GM23338 (cell line): ENCODE measurements at regions not wholly inside any gene's neighbourhood (a gene's known extent, or its start where the extent isn't known, plus 50 kb on each side); places are given as distances from the start of the nearest gene placed in this dataset.

ENCODE experiments used
- ATAC-seq: fragments of 200-7000 bp; cut with Tn5 transposase; 3 replicates; pipeline ENCODE4 v1.9.1; 2020
- DNase-seq: peaks from one replicate; pipeline ENCODE4 v3.0.0-alpha.2; 2015; ENCODE audit warnings: low spot score
- H2AFZ ChIP-seq: fragments of 200-600 bp; sonication (generic); 2 replicates; pipeline ENCODE4 v1.8.0; 2016; ENCODE audit warnings: antibody characterized with exemption, mild to moderate bottlenecking, moderate library complexity
- H3F3A ChIP-seq: fragments of 200-600 bp; sonication (generic); replicated peaks from 2 replicates; pipeline ENCODE4 v1.8.0; 2017; ENCODE audit warnings: antibody characterized with exemption, mixed run types, low read depth
- H3K27ac ChIP-seq: fragments of 200-600 bp; sonication (generic); 2 replicates; pipeline ENCODE4 v1.6.1; 2016; ENCODE audit warnings: low read depth
- H3K27me3 ChIP-seq: fragments of 200-600 bp; sonication (generic); 2 replicates; pipeline ENCODE4 v1.8.0; 2016; ENCODE audit warnings: mild to moderate bottlenecking, mixed run types, moderate library complexity; ENCODE audit not compliant: insufficient read depth
- H3K36me3 ChIP-seq: fragments of 200-600 bp; sonication (generic); 2 replicates; pipeline ENCODE4 v1.8.0; 2016; ENCODE audit warnings: mild to moderate bottlenecking; ENCODE audit not compliant: insufficient read depth
- H3K4me1 ChIP-seq: fragments of 200-600 bp; sonication (generic); 2 replicates; pipeline ENCODE4 v1.8.0; 2016; ENCODE audit warnings: mild to moderate bottlenecking, moderate library complexity; ENCODE audit not compliant: insufficient read depth
- H3K4me2 ChIP-seq: fragments of 200-600 bp; sonication (generic); 2 replicates; pipeline ENCODE4 v1.7.1; 2017; ENCODE audit warnings: mixed run types
- H3K4me3 ChIP-seq: fragments of 200-600 bp; sonication (generic); 2 replicates; pipeline ENCODE4 v1.6.1; 2016; ENCODE audit warnings: mixed run types
- H3K79me2 ChIP-seq: fragments of 200-600 bp; sonication (generic); replicated peaks from 2 replicates; pipeline ENCODE4 v1.8.0; 2017; ENCODE audit warnings: mild to moderate bottlenecking; ENCODE audit not compliant: insufficient read depth
- H3K9me2 ChIP-seq: fragments of 200-600 bp; sonication (generic); 2 replicates; pipeline ENCODE4 v1.8.0; 2017; ENCODE audit not compliant: insufficient read depth
- H4K20me1 ChIP-seq: fragments of 200-600 bp; sonication (generic); replicated peaks from 2 replicates; pipeline ENCODE4 v1.8.0; 2017; ENCODE audit warnings: mild to moderate bottlenecking; ENCODE audit not compliant: insufficient read depth
- H3K27ac Mint-ChIP-seq: 2 replicates; pipeline ENCODE4 v1.8.0; 2020; ENCODE audit warnings: inconsistent platforms, mild to moderate bottlenecking, moderate library complexity, mixed read lengths
- H3K27me3 Mint-ChIP-seq: 3 replicates; pipeline ENCODE4 v1.8.0; 2022; ENCODE audit warnings: low read depth, mild to moderate bottlenecking, moderate library complexity, mixed read lengths, inconsistent platforms; ENCODE audit not compliant: insufficient read depth, poor library complexity
- H3K36me3 Mint-ChIP-seq: 3 replicates; pipeline ENCODE4 v1.8.0; 2021; ENCODE audit warnings: low read depth, mild to moderate bottlenecking, inconsistent platforms, moderate library complexity, mixed read lengths
- H3K4me1 Mint-ChIP-seq: 3 replicates; pipeline ENCODE4 v1.8.0; 2020; ENCODE audit warnings: mild to moderate bottlenecking, inconsistent platforms, mixed read lengths
- H3K4me3 Mint-ChIP-seq: 3 replicates; pipeline ENCODE4 v1.8.0; 2021; ENCODE audit warnings: moderate library complexity, mild to moderate bottlenecking, inconsistent platforms, mixed read lengths
- H3K9me3 Mint-ChIP-seq: 3 replicates; pipeline ENCODE4 v1.8.0; 2020; ENCODE audit warnings: moderate library complexity, mild to moderate bottlenecking, inconsistent platforms, mixed read lengths
- CREB1 ChIP-seq: fragments of 250-450 bp; sonication (Bioruptor Pico); IDR thresholded peaks from 2 replicates; pipeline ENCODE4 v1.5.0; 2020; ENCODE audit warnings: low read depth, mild to moderate bottlenecking, moderate library complexity
- CTCF ChIP-seq, 2 experiments: fragments of 200-600 bp in 1 of 2; sonication (generic) in 1 of 2; conservative IDR thresholded peaks; 2 replicates each; pipeline versions ENCODE4 v1.5.1 to v1.6.1; 2016 to 2017; ENCODE audit warnings: antibody characterized with exemption in 2 of 2, low read depth in 2 of 2, mild to moderate bottlenecking in 2 of 2, moderate library complexity in 1 of 2
- ETS1 ChIP-seq: IDR thresholded peaks from 2 replicates; pipeline ENCODE4 v1.6.1; 2016; ENCODE audit warnings: antibody characterized with exemption
- EZH2 ChIP-seq: fragments of 200-600 bp; sonication (generic); IDR thresholded peaks from one replicate; pipeline ENCODE4 v1.8.0; 2017; ENCODE audit warnings: antibody characterized with exemption, mild to moderate bottlenecking, low read depth; ENCODE audit not compliant: unreplicated experiment
- EZH2phosphoT487 ChIP-seq: fragments of 200-600 bp; sonication (generic); IDR thresholded peaks from one replicate; pipeline ENCODE4 v1.8.1; 2018; ENCODE audit warnings: antibody characterized with exemption; ENCODE audit not compliant: unreplicated experiment
- POLR2AphosphoS5 ChIP-seq: IDR thresholded peaks from 2 replicates; pipeline ENCODE4 v1.6.1; 2016; ENCODE audit warnings: antibody characterized with exemption, low read depth
- REST ChIP-seq: IDR thresholded peaks from one replicate; pipeline ENCODE4 v1.6.1; 2018; ENCODE audit warnings: antibody characterized with exemption; ENCODE audit not compliant: unreplicated experiment
- STAT1 ChIP-seq: IDR thresholded peaks from one replicate; pipeline ENCODE4 v1.6.1; 2016; ENCODE audit warnings: antibody characterized with exemption; ENCODE audit not compliant: unreplicated experiment
- ZNF114 ChIP-seq: fragments of 250-450 bp; sonication (Bioruptor Pico); IDR thresholded peaks from 2 replicates; pipeline ENCODE4 v1.5.0; 2020; ENCODE audit warnings: mild to moderate bottlenecking, moderate library complexity
- ZNF331 ChIP-seq: fragments of 250-450 bp; sonication (Bioruptor Pico); IDR thresholded peaks from 2 replicates; pipeline ENCODE4 v1.5.0; 2020; ENCODE audit warnings: low read depth, mild to moderate bottlenecking, moderate library complexity

DNA sequence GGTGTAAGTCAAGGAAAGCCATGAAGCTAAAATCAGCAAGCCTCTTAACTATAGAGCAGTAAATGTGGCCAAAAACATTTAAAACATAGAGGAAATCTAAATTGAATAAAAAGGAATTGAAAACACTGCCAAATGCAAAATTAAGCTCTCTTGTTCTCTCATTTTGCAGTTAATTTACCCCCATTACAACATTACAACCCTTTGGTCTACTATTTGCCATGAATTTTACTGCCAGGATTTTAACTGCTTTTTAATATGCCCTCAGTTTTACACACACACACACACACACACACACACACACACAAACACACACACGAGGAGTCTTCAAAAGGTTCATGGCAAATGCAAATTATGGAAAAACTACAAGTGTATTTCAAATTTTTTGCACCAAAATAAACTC, 91.4 kb upstream of the ACO1 start:
- TF ChIP-seq STAT1, result no peak
- no peak for TF ChIP-seq POLR2AphosphoS5
- no peak for TF ChIP-seq ZNF114 (CRISPR knock-in tag)
- no peak for TF ChIP-seq EZH2phosphoT487
- no peak for TF ChIP-seq REST
- no peak for TF ChIP-seq ETS1
- no peak for TF ChIP-seq CREB1 (CRISPR knock-in tag)
- TF ChIP-seq EZH2, result no peak
- DNase-seq, result no peak
- H3K27ac Mint-ChIP-seq, result no peak overlapping the region
- Histone ChIP-seq H3F3A (no peaks in the 10 kb centered on the region), H3K4me2 (no peak overlapping the region), H3K27me3 (no peaks in the 10 kb centered on the region), H2AFZ (no peak overlapping the region), H3K4me1 (peaks cover 16% of the 10 kb centered on the region; the same call in 1 of the 2 replicates), H3K79me2 (no peaks in the 10 kb centered on the region), H3K4me3 (no peak overlapping the region), H3K9me2 (no peaks in the 10 kb centered on the region; the same call in 1 of the 2 replicates), H3K36me3 (no peaks in the 10 kb centered on the region), H4K20me1 (no peaks in the 10 kb centered on the region), H3K27ac (no peak overlapping the region)
- no peak overlapping the region for H3K4me3 Mint-ChIP-seq
- H3K27me3 Mint-ChIP-seq, result no peaks in the 10 kb centered on the region
- H3K36me3 Mint-ChIP-seq, result peaks cover 16% of the 10 kb centered on the region
- H3K9me3 Mint-ChIP-seq, result peaks cover 18% of the 10 kb centered on the region
- no peak for ATAC-seq
- peaks cover 22% of the 10 kb centered on the region for H3K4me1 Mint-ChIP-seq

DNA sequence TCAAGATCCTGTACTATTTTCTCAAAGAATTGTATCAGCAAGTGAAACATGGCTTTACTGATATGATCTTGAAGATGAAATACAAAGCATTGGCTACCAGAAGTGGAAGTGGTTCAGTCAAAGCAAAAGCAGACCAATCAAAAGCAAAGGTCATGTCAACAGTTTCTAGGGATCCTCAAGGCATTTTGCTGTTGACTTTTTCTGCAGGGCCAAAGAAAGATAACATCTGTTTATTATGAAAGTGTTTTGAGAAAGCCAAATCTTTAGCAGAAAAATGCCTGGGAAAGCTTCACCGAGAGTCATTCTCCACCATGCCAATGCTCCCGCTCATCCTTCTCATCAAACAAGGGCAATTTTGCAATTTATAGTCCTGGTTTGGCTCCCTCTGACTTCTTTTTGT, 90.3 kb upstream of the ACO1 start:
- Histone ChIP-seq H3F3A (no peaks in the 10 kb centered on the region), H3K79me2 (no peaks in the 10 kb centered on the region), H3K27me3 (no peaks in the 10 kb centered on the region), H3K4me1 (peaks cover 16% of the 10 kb centered on the region; the same call in 1 of the 2 replicates), H4K20me1 (no peaks in the 10 kb centered on the region), H3K27ac (no peak overlapping the region), H3K4me2 (no peak overlapping the region), H2AFZ (0 out of 2 replicates have a peak overlapping the region, but pooled peaks have one; percentile 3), H3K36me3 (no peaks in the 10 kb centered on the region), H3K9me2 (no peaks in the 10 kb centered on the region; the same call in 1 of the 2 replicates), H3K4me3 (no peak overlapping the region)
- DNase-seq, result no peak
- Mint-ChIP-seq H3K36me3 (peaks cover 16% of the 10 kb centered on the region), H3K4me1 (peaks cover 22% of the 10 kb centered on the region), H3K4me3 (no peak overlapping the region), H3K27me3 (no peaks in the 10 kb centered on the region), H3K27ac (no peak overlapping the region), H3K9me3 (peaks cover 18% of the 10 kb centered on the region)
- no peak for ATAC-seq
- TF ChIP-seq ETS1 (no peak), CTCF (conservative IDR thresholded peaks at IDR 0.05; ENCODE audit: low read depth in 2 of 2) (no peak), ZNF114 (CRISPR knock-in tag) (no peak), ZNF331 (CRISPR knock-in tag) (no peak), EZH2phosphoT487 (no peak), POLR2AphosphoS5 (no peak)
